ENCODE measurements at regions not wholly inside any gene's neighbourhood (a gene's known extent, or its start where the extent isn't known, plus 50 kb on each side); places are given as distances from the start of the nearest gene placed in this dataset.
A peak's percentile ranks its signal among the peaks of the same experiment; 100 is the strongest.

GRCh38 chr18:60663060-60663989 lies 290.8 kb upstream of the MC4R start:
- no peak for DNase-seq (ENCODE audit: low spot score)

DNA sequence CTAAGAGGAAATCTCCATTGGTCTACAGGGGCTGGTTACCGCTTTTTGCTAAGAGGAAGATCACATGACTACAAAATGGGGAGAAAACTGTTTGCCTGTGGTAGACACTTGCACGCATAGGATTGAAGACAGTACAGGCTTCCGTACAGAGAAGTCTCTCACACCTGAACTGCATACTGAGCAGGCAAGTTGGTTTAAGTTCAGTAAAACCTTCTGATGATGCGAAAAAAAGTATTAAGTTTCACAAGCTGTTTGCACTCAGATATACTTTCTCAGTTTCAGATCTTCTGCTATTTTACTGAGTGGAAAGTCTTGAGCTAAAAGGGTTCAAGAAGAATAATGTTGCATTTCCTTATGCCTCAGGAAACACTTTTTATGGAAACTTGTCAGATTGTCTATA lies 292.2 kb upstream of the MC4R start:
- DNase-seq (ENCODE audit: low spot score) = no peak

DNA sequence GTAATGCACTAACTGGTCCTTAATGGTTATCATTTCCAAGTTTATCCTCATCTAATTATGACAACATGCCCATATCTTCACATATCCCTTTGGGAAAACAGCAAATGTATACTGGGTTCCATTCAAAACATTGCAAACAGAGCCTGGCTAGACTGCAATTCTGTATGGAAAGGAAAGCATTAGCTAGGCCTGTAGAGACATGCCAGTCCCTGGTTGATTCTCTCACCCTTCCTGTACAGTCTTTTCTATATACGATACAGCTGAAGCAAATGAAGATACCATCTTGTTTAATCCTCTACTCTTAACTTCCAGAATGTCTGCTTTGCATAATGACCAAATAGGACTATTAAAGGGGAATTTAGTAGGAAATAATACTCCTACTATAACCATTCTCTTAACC lies 294.4 kb upstream of the MC4R start:
- no peak for DNase-seq (ENCODE audit: low spot score)

DNA sequence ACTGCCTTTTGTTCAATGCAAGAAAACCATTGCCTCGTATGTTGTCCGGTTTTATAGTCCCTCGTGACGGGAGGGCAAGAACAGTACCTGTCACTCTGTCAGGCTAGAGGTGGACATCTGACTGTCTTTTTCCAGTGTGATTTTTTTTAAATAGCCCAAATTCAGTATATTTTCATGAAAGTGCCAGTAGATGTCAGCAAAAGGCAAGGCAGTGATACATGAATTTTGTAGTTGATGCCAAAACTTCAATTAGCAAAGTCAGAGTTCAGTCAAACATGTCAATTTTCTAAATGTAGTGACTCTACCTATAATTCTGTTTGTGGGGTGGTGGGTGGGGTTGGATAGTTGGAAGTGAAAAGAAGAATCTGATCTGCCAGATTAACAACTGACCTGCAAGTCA lies 296.0 kb upstream of the MC4R start:
- no peak for DNase-seq (ENCODE audit: low spot score)

DNA sequence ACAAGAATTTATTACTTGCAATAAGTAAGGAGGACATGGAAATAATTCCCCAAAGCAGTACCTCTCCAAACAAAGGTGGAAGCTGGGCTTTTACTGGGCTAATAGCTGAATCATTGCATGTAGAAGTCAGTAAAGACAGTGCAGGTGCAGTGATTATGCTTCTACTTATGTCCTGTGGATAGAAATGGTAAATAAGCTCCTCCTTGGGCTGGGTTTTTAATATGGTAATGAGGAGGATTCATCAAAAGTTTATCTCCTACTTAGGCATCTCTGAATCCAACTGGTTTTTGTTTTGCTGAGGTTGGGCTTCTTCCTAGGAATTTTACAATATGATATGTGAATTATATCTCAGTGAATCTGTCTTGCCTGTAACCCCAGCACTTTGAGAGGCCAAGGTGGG lies 297.4 kb upstream of the MC4R start:
- DNase-seq (ENCODE audit: low spot score) = no peak

DNA sequence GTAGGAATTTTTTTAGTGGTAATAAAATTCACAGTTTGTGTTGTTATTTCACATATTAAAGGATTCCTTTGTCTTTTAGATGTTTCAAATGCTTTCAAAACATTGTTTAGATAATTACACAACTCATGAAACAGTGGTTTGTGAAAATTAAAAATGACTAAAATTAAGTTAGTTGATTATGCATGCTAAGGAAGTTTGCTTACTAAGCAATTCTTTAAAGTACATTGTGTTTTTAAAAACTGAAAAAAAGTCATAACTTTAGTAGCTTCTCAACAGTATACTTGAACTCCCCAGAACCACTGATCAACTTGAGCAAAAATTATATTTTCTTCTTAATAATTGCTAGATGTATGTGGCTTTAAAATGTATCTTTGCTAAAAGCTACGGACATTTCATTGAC lies 298.4 kb upstream of the MC4R start:
- DNase-seq (ENCODE audit: low spot score) = no peak

GRCh38 chr18:60675126-60675525 lies 302.6 kb upstream of the MC4R start:
- no peak for DNase-seq (ENCODE audit: low spot score)

DNA sequence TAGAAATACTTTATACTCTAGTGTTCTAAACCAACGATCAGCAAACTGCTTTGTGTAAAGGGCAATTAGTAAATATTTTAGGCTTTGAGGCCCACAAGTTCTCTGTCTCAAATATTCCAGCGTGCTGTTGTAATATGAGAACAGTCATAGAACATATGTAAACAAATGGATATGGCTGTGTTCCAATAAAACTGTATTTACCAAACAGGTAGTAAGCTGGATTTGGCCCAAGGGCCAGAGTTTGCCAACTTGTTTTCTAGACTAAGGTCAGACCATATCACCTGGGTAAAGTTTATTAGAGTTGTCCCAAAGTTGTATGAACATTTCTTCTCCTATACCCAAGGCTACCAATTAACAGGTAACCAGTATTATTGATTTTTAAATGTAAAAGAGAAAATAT lies 303.2 kb upstream of the MC4R start:
- DNase-seq (ENCODE audit: low spot score) = no peak

GRCh38 chr18:60676815-60677214 lies 304.2 kb upstream of the MC4R start:
- no peak for DNase-seq (ENCODE audit: low spot score)

DNA sequence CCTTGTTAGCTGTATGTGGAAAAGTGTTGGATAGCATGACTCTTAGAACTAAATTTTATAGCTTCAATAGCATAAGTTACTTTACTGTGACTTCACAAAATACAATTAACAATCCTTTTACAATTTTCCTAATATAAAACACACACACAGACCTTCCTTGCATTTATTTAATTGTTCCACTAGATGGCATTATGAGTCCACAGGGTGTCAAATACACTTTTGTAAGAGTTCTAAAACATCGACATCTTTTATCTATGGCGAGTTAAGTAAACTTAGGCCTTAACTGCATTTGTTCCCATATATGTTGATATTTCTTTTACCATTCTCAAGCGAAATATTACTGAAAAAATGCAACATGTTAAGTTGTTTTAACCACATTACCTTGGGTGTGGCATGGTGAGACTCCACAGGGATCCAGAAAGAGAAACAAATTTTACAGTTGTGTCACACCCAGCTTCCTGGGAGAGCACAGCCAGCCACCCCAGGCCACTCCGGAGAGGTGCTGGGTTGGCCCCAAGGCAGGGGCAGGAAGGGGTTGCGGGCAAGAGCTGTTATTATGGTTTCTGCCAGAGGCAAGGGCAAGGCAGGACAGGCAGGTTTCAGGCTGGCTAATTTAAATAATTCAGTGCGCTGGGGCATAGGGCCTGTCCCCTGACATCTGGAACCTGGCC lies 312.4 kb upstream of the MC4R start:
- DNase-seq (ENCODE audit: low spot score) = peak; percentile 13

DNA sequence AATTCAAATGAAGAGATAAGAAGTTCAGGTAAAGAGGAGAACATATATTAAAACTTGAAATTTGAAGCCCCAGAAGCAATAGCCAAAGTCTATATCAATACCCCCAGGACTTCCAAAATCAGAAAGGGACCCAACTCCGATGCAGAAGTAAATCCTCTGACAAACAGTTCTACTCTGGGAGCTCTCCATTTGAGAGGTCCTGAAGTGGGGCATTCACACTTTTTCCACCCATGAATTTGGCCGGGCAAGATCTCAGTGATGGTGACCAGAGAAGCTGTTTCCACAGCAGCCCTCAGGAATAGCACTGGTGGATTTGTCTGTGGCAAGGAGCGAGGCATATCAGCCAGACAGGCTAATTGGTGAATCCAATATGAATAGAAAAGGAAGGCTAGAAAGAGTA lies 313.6 kb upstream of the MC4R start:
- no peak for DNase-seq (ENCODE audit: low spot score)

- no peak for DNase-seq (ENCODE audit: low spot score)
Measured at GRCh38 chr18:60691061-60691460, 318.5 kb upstream of the MC4R start.

GRCh38 chr18:60693426-60693825 lies 320.9 kb upstream of the MC4R start:
- no peak for DNase-seq (ENCODE audit: low spot score)

DNA sequence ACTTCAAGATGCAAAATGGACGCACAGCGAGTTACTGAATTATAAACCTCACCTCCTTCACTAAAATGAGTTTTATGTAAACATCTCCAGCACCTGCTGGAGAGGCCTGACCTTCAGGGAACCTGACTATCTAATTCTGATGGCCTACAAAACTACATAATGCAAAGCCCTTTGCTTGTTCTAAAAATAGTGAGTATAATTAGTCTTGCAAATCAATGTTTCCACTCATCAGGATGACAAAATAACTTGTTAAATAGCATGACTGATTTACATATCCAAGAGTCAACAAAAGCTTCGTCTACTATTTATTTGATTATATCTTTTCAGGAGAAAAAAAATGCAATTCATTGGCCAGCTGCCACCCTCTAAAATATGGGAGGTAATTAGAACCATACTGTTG lies 326.3 kb upstream of the MC4R start:
- DNase-seq (ENCODE audit: low spot score) = no peak

DNA sequence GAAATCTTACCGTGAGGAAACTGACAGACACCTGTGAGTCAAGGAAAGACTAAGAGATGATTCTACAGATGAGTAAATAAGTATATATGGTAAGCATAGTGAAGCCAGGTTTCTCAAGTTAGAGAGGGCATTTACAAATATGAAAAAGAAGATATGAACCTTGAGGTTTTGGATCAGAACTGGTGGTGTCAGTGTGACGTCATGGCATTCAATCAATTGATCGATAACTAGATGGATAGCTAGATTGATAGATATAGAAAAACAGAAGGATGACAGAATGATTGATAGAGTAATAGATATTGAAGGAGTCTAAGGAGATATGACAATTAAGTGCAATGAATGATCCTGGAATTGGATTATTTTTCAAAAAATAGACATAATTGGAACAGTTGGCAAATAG lies 350.2 kb upstream of the MC4R start:
- DNase-seq (ENCODE audit: low spot score) = no peak

GRCh38 chr18:60732143-60732542 lies 359.6 kb upstream of the MC4R start:
- no peak for DNase-seq (ENCODE audit: low spot score)

- no peak for DNase-seq (ENCODE audit: low spot score)
Measured at GRCh38 chr18:60739212-60739611, 366.6 kb upstream of the MC4R start.

DNA sequence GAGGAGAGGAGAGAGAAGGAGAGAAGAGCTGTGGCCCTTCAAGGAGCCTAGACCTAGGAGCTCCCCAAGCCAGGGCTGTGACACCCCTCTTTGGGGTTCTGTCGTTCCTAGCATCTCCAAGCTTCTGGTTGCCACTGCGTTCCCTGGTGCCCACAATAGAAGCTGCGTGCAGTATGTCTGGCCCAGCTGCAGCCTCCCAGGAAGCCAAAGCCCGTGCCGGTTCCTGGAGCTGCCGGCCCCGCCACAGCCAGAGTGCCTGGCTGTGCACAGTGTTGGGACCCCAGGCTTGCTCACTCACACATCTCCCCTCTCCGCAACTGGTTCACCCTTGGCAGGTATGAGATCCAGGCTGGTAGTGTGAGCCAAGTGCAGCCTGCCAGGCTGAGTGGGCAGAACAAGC lies 367.7 kb upstream of the MC4R start:
- DNase-seq (ENCODE audit: low spot score) = no peak

- DNase-seq (ENCODE audit: low spot score) = peak; percentile 4
Measured at GRCh38 chr18:60746491-60746890, 373.9 kb upstream of the MC4R start.

DNA sequence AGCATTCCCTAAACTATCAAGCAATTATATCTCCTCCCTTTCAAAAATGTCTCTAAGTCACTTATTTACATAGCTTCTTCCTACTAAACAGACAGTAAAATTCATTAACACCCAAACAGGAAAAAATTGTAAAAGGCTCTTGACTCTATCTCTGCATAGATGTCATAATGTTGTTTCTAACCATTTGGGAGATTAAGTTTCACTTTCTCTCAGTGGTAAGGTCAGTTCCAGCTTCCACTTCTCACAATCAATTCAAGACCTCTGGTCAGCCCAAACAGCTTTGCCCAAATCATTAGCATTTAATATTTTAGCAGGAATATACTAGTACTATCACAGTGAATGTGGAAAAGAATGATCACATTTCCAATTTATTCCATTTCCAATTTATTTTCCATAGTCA lies 374.3 kb upstream of the MC4R start:
- DNase-seq (ENCODE audit: low spot score) = no peak

- no peak for DNase-seq (ENCODE audit: low spot score)
Measured at GRCh38 chr18:60753753-60754152, 381.2 kb upstream of the MC4R start.

GRCh38 chr18:60754413-60755009 lies 381.9 kb upstream of the MC4R start:
- peak; percentile 19 for DNase-seq (ENCODE audit: low spot score)

GRCh38 chr18:60755134-60755533 lies 382.6 kb upstream of the MC4R start:
- DNase-seq (ENCODE audit: low spot score) = no peak

Data from umbilical cord (tissue), 1 donor.